NT2/D1 (cell line): ENCODE measurements at regions not wholly inside any gene's neighbourhood (a gene's known extent, or its start where the extent isn't known, plus 50 kb on each side); places are given as distances from the start of the nearest gene placed in this dataset.

Source experiments
- SUZ12 ChIP-seq: IDR thresholded peaks from 2 replicates; pipeline ENCODE4 v1.6.1; 2011; ENCODE audit not compliant: insufficient read length, insufficient read depth; ENCODE audit errors: extremely low read depth
- YY1 ChIP-seq: IDR thresholded peaks from 2 replicates; pipeline ENCODE4 v1.6.1; 2011; ENCODE audit not compliant: insufficient read length, insufficient read depth
- ZNF274 ChIP-seq: IDR thresholded peaks from 2 replicates; pipeline ENCODE4 v1.6.1; 2011; ENCODE audit warnings: mild to moderate bottlenecking, low read depth, low read length

DNA sequence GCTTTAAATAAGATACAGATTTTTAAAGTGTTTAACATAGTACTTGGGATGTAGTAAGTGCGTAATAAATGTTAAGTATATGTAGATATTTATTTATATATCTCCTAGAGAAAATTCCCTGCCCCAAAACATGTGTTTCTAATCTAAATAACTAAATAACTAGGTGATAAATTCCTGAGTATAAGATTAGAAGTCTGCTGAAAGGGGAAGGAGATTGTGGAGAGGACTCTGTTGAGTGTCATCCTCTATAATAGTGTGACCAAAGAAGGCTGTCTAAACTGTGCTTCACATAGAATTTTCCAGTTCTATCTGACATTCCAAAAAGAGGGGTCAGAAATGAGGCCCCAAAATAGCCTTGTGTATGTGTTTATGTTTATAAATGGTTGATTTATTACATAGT is 590.5 kb upstream of the ADAMTS5 start:
- no peak for TF ChIP-seq YY1
- no peak for TF ChIP-seq ZNF274
- no peak for TF ChIP-seq SUZ12
